ENCODE measurements at regions not wholly inside any gene's neighbourhood (a gene's known extent, or its start where the extent isn't known, plus 50 kb on each side); places are given as distances from the start of the nearest gene placed in this dataset.

GRCh38 chr1:214933375-214933774, 149.2 kb upstream of the KCNK2 start:
- no peak for TF ChIP-seq CTCF (IDR thresholded peaks at IDR 0.05)
- no peak for TF ChIP-seq POLR2AphosphoS5 (IDR thresholded peaks at IDR 0.05)

Data from sigmoid colon (tissue), 4 donors.